NCI-H2227 (cell line): ENCODE measurements at regions not wholly inside any gene's neighbourhood (a gene's known extent, or its start where the extent isn't known, plus 50 kb on each side); places are given as distances from the start of the nearest gene placed in this dataset.
A peak's percentile ranks its signal among the peaks of the same experiment; 100 is the strongest.
"Not testable (repeated sequence)": the region's sequence is repeated elsewhere in the genome, so short reads cannot be mapped to it uniquely, and the experiment has no call there.

ENCODE experiments used
- DNase-seq: peaks from one replicate; lab custom pipeline; 2025; ENCODE audit not compliant: unreplicated experiment; lab: John Stamatoyannopoulos, UW

DNA sequence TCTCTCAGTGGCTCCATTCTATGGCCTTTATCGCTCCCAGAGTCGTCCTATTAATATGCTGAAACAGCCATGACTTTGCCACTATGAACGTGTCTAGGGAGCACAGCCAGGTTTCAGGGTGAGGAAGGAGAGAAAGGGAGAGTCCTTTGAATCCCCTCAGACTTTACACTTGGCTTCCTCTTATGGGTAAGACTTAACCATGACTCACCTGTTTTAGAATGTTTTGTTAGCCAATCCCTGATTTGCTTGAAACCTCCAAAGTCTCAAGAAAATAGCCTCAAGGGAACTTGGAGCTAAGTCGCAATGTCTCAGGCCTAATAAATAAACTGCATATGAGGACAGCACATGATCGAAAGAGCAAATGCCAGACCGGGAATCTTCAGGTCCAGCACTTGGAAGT, 131.2 kb upstream of the RCN1 start:
- no peak for DNase-seq

DNA sequence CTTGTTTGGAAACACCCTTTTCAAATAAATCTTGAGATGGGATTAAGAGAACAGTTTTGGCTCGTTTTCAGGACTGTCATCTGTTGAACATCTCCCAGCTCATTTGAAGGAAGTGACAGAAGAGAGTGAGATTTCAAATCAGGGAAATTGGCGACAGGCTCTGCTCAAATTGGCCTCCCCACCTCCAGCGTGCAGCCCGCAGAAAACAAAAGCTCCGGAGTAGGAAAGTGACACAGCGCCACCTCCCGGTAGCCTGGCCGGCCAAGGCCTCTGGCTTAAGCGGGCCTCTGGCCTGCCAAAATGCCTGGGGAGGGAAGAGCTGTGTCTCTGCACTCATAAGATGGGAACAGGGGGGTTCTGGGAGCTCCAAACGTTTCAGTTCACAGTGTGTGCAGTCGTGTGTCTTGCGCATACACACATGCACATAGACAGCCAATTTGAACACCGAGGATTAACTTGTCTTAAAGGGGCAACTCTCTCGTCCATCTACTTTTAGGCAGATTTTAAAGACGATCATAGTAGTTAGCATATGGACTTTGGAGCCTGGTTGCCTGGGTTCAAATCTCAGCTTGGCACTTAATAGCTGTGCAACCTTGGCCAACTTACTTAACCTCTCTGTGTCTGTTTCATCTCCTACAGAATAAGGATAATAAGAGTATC, 132.7 kb upstream of the RCN1 start:
- peak; percentile 35 for DNase-seq

DNA sequence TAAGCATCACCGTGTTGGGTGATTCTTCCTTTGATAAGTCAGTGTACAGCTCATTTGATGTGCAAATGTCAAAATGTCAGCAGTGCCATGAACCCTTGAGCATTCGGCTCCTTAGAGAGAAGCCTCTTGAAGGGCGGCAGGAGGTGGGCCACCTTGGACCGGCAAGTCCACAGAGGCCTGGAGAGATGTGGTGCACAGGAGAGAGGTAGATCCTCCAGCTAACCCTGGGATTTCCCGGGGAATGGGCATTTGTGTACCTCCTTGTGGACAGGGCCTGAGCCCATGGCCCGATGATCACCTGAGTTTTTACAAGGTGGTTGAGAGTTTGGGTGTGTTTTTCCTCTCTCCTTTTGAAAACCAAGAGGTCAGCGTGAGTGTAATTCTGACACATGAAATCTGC, 133.2 kb upstream of the RCN1 start:
- DNase-seq: no peak

DNA sequence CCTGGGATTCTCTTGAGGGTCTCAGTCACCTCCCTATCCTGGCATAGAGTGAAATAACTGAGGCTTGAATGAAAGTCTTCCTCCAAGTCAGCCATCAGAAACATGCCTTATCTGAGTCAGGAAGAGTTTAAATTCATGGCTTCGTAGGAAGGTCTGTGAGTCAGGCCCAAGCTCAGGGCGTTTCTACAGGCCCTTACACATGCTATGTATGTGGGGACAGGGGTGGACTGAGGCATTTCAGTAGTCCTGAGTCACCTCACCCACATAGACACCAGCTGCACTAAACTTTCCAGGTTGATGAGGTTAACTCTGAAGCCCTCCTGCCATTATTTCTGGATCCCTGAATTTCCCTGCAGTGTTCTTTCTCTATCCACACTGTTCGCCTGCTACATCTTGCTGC, 134.6 kb upstream of the RCN1 start:
- DNase-seq: no peak

DNA sequence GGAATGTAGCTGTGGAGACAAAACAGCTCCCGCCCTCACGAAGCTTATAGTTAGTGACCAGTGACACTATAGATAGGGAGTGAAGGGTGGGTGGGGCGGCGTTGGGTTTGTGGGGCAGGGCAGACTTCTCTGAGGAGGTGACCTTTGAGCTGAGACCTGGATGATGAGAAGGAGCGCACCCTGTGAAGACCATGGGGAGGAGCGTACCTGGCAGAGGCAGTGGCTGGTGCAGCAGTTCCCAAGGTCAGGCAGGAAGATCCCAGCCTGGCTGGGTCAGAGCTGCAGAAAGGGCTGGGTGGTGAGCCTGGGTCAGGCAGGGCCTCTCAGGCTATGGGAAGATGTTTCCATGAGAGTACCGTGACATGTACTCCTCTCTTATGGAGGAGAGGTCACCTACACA, 135.0 kb upstream of the RCN1 start:
- DNase-seq: no peak

DNA sequence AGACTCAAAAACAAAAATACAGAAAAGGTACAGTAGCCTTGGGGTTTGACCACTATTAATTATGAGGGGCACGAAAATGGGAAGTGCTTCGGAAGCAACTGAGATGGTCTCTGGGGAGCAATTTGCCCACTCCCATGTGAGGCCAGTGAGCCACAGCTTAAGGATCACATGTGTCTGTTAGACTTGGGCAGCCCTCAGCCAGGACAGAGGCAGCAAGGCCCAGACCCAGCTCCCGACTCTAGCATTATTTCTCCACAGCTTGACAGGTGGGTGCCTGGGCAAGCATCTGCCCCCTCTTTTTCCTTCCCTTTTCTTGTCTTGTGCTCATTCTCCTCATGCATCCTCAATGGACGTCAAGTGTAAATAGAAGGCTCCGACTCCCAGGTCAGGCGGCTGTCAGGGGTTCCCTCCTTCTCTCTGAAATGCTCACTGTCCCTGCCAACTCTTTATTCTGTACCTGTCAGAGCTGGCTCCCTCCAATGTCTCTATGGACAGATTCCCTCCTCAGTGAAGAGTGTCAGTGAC, 137.0 kb upstream of the RCN1 start:
- no peak for DNase-seq

DNA sequence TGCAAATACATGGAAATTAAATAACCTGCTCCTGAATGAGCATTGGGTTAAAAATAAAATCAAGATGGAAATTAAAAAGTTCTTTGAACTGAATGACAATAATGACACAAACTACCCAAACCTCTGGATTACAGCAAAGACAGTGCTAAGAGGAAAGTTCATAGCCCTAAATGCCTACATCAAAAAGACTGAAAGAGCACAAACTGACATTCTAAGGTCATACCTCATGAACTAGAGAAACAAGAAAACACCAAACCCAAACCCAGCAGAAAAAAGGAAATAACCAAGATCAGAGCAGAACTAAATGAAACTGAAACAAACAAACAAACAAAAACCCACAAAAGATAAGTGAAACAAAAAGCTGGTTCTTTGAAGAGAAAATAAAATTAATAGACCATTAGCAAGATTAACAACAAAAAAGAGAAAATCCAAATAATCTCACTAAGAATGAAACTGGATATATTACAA, 138.6 kb upstream of the PAX6 start:
- DNase-seq: not testable (repeated sequence)

DNA sequence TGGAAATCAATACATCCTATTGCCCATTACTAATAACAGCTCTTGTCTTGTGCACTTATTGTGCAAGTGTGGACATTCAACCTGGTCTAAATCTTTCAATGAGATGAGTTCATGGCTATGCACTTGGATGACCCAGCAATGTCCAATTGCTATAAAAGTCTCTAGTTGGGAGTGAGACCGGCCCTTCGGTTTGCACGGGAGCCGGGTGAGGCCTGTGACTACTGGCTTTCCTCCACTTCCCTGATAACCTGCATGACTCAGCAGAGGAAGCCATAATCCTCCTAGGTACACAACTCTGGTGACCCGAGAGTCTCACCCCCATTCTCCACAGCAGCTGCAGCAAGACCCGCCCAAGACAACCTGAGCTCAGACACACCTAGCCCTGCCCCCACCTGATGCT, 135.9 kb upstream of the PAX6 start:
- no peak for DNase-seq

DNA sequence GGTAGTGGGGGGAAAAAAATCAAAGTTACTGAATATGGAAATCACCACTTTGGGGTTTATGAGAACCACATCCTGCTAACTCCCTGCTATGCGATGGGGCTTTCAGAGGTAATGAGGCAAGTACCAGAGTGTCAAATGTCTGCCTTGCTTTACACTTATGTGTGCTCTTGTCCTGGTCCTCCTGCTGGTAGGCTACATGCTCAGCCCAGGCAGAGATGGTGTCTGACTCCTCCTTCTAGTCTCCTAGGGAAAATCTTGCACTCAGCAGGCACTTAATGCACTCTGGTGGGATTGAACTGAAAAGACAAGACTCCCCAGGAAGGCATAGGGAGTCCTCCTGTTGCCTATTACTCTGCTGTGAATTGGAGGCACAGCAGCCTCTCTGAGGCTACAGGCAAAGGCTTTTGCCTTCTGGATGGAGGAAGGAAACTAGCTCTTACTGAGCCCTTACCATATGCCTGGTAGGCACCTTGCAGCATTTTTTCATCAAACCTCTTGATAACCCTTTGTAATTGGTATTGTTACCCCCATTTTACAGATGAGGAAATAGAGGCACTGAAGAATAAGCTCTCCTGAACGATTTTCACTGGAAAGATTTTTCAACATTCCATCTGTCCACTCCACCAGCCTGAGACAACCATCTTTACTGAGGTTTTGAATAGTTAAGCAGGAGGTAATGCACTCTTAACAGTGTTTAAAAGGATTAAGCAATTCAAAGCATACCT, 132.1 kb upstream of the PAX6 start:
- DNase-seq: no peak

DNA sequence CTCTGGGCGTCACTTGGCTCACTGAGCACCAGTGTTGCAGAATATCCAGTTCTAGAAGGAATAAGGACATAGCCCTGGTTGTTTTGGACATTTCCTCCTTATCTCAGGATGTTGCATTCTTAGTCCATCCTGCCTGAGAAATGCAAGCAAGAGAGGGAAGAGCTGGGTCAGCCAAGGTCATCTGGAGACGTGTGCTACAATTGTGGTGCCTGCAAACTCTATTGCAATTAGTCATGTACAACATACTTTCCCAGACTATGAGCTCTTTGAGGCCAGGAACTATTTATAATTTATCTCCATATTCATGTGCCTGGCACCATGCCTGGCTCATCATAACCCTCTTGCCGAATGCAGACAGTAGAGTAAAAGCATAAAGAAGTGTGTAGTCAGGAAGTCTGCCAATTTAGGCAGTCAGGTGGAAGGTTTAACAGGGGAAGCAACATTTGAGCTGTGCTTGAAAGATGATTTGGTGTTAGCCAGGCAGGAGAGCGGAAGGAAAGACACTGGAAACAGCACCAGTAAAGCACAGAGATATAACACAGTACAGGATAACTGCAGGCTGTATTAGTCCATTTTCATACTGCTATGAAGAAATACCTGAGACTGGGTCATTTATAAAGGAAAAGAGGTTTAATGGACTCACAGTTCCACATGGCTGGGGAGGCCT, 129.4 kb upstream of the PAX6 start:
- no peak for DNase-seq

DNA sequence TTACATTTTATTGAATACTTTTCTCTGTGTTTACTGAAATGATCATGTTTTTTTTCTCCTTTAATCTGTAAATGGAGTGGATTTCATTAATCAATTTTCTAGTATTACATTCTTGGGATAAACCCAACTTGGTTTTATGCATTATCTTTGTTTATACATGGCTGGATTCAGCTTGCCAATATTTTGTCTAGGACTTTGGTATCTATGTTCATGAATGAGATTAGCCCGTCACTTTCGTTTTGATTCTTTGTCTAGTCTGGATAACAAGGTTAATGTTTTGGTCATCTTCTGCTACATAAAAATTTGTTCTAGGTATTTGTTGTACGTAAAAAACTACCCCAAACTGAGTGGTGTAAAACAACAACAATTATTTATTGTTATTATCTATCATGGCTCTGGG, 127.9 kb upstream of the PAX6 start:
- DNase-seq: no peak

DNA sequence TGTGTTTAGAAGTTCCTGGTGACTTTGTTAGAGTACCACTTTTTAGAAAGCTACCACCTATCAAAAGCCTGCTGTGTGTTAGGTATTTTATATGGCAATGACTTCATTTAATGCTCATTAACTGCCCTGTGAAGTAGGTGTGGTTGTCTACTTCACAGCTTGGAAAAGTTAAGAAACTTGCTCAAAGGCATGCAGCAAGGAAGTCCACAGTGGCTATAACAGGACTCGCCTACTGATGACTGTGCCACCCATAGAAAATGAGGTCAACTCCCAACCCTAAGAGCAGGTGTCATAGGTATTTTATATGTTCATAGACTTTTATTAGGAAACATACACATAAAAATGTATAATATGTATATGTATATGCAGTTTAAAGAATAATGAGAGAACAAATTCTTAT, 125.2 kb upstream of the PAX6 start:
- no peak for DNase-seq

DNA sequence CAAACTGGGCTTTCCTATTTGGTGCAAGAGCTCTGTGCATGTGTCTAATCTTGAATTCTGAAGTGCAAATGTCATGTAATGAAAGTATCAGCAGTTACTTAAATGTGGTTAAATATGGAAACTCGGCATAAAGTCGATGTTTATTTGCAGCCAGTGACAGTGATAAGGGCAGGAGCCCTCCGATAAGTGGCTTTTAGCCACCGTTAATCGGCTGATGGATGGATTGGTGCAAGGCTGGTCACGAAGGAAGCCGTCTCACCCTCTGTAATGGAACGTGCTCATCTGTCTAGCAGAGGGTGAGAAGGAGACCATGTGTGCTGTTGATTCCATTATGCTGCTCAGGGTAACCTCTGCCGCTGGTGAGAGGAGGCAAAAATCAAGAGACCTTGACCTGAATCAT, 121.8 kb upstream of the PAX6 start:
- no peak for DNase-seq

DNA sequence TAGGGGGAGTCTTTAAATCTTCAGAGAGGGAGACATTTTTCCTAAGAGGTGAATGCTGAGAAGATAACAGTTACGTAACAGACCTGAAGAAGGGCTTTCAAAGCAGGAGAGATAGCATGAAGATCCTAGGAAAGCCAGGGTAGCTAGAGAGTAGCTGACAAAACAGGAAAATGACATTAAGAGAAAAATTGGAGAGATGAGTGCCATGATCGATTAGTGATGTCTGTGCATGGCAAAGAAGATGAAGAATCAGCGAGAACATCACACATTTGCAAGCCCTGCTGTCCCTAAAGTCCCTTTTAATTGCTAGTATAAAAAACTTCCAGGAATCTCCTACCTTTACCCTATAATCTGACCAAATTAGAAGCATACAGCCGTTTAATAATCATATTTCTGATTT, 116.9 kb upstream of the PAX6 start:
- no peak for DNase-seq

DNA sequence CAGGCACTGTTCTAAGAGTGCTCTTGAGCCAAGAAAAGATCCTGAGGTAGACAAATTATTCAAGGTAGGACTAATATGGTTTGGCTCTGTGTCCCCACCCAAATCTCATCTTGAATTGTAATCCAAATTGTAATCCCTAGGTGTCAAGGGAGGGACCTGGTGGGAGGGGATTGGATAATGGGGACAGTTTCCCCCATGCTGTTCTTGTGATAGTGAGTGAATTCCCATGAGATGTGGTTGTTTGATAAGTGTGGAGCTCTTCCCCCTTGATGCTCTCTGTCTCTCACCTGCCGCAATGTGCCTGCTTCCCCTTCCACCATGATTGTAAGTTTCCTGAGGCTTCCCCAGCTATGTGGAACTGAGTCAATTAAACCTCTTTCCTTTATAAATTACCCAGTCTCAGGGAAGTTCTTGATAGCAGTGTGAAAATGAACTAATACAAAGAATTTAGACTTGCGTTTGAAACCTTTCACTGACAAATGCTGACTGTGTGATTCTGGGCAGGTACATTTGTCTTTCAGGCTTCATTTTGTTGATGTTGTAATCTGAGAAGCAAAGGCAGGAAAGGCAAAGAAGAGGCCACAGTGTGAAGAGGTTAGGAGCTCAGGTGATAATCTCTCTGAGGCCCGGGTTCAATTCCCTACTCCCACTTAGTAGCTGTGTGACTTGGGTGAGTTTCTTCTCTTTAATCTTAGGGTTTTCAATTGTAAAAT, 115.8 kb upstream of the PAX6 start:
- no peak for DNase-seq

DNA sequence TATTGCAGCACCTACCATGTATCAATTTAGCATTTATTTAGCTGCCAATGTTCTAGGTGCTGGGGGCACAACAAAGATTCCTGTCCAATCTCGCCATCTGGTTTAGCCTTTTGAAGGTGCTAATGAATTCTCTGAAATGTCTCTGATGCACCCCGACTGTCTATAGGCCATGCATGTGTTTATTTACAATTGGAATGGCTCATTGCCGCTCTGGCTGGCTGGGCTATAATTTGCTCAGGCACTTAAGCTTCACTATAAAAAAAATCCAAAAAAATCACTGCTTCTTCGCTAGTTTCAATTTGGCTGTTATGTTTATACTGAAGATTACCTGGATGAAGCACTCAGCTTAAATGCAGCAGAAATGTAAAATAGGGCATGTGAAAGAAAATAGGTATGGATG, 115.0 kb upstream of the PAX6 start:
- no peak for DNase-seq

DNA sequence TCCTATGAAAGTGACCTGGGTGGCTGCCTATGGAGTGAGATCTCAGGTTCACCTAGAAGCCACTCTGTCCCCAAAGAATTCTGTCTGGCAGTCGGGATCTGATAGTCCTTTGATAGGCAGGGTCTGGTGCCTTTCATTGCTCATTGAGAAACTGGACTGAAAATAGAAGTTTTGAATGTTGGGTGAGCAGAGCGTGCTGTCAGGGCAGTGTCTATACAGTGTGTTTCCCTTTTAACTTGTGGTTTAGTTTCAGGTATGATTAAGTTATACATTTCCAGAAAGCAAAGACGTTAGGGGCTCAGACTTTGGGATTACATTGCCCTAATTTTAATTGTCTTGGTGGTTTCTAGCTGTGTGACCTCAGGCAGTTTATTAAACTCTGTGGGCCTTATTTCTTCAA, 111.3 kb upstream of the PAX6 start:
- no peak for DNase-seq

DNA sequence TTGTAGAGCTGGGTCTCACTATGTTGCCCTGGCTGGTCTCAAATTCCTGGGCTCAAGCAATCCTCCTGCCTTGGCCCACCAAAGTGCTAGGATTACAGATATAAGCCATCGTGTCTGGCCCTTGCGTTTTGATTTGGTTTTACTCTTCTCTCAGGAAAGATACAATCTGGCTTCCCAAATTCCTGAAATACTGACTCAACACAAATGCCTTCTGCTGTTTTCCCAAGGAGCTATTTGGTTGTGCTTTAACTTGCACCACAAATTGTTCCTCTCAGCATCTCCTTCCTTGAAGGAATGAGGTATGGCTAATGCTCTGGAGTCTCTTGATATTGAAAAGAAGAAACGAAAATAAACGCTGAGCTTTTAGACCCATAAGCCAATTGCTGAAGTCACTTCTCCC, 110.0 kb upstream of the PAX6 start:
- no peak for DNase-seq

DNA sequence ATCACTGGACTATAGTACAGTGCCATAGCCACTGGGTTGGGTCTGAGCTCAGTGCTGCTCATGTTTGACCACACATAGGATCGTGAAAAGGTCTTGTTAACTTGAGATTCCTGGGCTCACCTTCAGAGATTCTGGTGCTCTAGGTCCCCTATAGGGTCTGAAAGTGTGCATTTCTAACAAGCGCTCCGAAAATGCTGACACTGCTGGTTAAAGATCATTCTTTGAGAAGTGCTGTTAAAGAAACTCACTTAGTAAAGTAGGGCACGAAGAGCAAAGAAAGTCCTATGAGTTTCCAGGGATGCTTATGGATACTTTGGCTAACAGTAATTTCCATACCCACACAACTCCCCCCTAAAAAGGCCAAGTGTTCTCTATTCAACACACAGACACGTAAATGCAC, 108.1 kb upstream of the PAX6 start:
- DNase-seq: no peak

DNA sequence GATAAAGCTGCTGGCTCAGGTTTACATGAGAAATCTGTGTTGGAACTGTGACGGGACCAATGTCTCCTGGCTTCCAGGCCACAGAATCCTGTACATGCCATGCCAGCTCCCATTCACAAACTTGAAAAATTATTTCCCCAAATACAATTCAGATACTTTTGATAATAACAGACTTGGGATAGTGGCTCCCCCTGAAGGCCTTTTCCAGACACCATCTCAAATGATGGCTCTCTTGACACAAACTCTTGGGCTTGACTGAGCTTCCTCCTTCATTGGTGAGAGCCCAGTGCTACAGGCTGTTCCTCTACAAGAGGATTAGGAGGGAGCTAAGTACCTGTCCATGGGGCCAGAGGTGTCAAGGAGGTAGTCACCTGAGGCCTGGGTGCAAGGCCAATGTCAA, 104.7 kb upstream of the PAX6 start:
- DNase-seq: no peak

DNA sequence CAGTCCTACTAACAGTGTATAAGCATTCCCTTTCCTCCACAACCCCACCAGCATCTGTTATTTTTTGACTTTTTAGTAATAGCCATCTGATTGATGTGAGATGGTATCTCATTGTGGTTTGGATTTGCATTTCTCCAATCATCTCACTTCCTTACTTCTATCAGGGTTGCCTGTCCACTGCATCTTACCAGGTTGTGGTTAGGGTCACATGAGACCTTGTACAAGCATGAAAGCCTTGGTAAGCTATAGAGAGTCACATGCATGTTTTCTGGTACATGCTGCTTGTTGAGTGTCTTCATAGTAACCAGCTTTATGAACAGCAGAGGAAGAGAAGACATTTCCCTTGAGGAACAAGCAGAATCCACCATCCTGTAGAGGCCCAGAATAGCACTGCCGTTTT, 102.9 kb upstream of the PAX6 start:
- DNase-seq: no peak

DNA sequence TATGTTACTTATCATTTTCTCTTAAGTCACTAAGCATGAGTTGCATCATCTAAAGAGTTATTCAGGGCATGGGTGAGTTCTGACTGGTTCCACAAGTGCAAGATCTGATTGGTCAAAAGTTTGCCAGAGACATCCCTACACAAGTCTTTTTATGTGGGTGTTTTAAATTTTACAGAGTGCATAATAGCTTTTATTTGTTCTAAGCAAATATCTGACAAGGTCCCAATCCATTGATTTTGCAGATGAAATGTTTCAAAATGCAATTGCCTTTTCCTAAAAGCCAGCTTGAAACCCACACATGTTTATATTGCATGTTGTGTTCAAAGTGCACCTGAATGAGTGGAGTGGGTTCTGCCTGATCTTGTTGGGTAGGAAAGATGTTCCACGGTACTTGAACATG, 101.7 kb upstream of the PAX6 start:
- DNase-seq: no peak
